Ovary (tissue), 3 donors: ENCODE measurements at regions not wholly inside any gene's neighbourhood (a gene's known extent, or its start where the extent isn't known, plus 50 kb on each side); places are given as distances from the start of the nearest gene placed in this dataset.

Experiments
- CTCF ChIP-seq, 3 donors: fragments of 450-650 bp in 2 of 3; fragments of 200-600 bp in 1 of 3; IDR thresholded peaks; one replicate each; pipeline versions ENCODE4 v1.5.1 to v1.8.0; 2016 to 2022; ENCODE audit warnings: antibody characterized with exemption in 3 of 3, mild to moderate bottlenecking in 1 of 3
- EP300 ChIP-seq: sonication (generic); formaldehyde crosslinking; IDR thresholded peaks from one replicate; pipeline ENCODE4 v1.6.1; 2017; ENCODE audit warnings: antibody characterized with exemption
- POLR2A ChIP-seq: fragments of 450-650 bp; IDR thresholded peaks from one replicate; pipeline ENCODE4 v1.6.1; 2017; ENCODE audit warnings: antibody characterized with exemption, mild to moderate bottlenecking, moderate library complexity
- donor health status: DM: no; HTN: no; CAD: no.

GRCh38 chr20:57803508-57804005 is 93.7 kb upstream of the PMEPA1 start:
- no peak for TF ChIP-seq CTCF (IDR thresholded peaks at IDR 0.05)
- TF ChIP-seq EP300 = no peak
- TF ChIP-seq POLR2A = no peak
